NB4 (cell line): ENCODE measurements at regions not wholly inside any gene's neighbourhood (a gene's known extent, or its start where the extent isn't known, plus 50 kb on each side); places are given as distances from the start of the nearest gene placed in this dataset.

Experiments
- MYC ChIP-seq: IDR thresholded peaks from 2 replicates; pipeline ENCODE4 v1.6.1; 2011; ENCODE audit warnings: low read depth, low read length
- POLR2A ChIP-seq: IDR thresholded peaks from 2 replicates; pipeline ENCODE4 v1.6.1; 2011; ENCODE audit warnings: mild to moderate bottlenecking; ENCODE audit not compliant: insufficient read length; ENCODE audit errors: extremely low read depth
- TF ChIP-seq, protein P1 (sequence below): IDR thresholded peaks from one replicate; pipeline ENCODE4 v1.5.1; 2012; ENCODE audit warnings: low read depth, low read length

DNA sequence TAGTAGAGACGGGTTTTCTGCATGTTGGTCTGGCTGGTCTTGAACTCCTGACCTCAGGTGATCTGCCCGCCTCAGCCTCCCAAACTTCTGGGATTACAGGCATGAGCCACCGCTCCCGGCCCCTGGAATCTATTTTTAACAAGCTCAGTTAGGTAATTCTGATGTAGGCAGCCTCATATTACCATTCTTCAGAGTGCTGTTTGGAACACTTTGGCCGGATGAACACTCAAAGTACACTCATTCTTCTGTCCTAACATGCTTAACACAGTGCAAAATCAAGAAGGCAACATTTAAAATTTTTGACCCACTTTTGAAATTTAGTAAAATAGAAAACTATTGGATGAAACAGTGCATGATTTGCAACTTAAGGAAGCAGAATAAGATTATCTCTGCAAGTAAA lies 586.7 kb upstream of the CHORDC1 start:
- TF ChIP-seq, protein P1, sequence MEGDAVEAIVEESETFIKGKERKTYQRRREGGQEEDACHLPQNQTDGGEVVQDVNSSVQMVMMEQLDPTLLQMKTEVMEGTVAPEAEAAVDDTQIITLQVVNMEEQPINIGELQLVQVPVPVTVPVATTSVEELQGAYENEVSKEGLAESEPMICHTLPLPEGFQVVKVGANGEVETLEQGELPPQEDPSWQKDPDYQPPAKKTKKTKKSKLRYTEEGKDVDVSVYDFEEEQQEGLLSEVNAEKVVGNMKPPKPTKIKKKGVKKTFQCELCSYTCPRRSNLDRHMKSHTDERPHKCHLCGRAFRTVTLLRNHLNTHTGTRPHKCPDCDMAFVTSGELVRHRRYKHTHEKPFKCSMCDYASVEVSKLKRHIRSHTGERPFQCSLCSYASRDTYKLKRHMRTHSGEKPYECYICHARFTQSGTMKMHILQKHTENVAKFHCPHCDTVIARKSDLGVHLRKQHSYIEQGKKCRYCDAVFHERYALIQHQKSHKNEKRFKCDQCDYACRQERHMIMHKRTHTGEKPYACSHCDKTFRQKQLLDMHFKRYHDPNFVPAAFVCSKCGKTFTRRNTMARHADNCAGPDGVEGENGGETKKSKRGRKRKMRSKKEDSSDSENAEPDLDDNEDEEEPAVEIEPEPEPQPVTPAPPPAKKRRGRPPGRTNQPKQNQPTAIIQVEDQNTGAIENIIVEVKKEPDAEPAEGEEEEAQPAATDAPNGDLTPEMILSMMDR, result no peak
- TF ChIP-seq MYC (no peak), POLR2A (no peak)
